ENCODE measurements at regions not wholly inside any gene's neighbourhood (a gene's known extent, or its start where the extent isn't known, plus 50 kb on each side); places are given as distances from the start of the nearest gene placed in this dataset.

DNA sequence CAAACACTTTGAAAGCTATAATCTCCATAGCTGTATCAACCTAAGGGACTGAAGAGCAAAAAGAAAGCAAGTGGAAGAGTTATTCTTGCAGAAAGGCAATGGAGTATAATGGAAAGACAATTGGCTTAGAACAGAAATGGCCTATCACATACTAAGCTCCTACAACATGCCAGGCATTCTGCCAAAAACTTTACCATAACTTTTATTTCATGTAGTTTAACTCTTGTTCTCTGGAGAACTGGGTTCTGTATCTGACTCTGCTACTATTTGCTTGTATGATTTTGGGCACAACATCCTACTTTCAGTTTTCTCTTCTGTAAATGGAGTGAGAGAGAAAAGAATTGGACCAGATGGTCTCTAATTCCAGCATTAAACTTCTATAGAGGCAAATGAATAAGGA is 449.1 kb downstream of the GPATCH2 start:
- Histone ChIP-seq H3K36me3 (no peaks in the 10 kb centered on the region), H3K4me1 (no peaks in the 10 kb centered on the region), H3K4me3 (no peak overlapping the region), H3K9me3 (no peaks in the 10 kb centered on the region), H3K27ac (no peak overlapping the region), H3K27me3 (no peaks in the 10 kb centered on the region)
- in situ Hi-C loops (cut with MboI; ENCODE audit: low sequenced_read_pairs in 4 of 4): no loop called here
- DNase-seq (no peak), ATAC-seq (no peak)
- intact Hi-C loops (cut with DNase I; ENCODE audit: low total_unique reads): no loop called here
- TF ChIP-seq POLR2A (IDR thresholded peaks at IDR 0.05): no peak
- no peak for TF ChIP-seq CTCF (IDR thresholded peaks at IDR 0.05 in 4 of 5, conservative IDR thresholded peaks at IDR 0.05 in 1 of 5)

DNA sequence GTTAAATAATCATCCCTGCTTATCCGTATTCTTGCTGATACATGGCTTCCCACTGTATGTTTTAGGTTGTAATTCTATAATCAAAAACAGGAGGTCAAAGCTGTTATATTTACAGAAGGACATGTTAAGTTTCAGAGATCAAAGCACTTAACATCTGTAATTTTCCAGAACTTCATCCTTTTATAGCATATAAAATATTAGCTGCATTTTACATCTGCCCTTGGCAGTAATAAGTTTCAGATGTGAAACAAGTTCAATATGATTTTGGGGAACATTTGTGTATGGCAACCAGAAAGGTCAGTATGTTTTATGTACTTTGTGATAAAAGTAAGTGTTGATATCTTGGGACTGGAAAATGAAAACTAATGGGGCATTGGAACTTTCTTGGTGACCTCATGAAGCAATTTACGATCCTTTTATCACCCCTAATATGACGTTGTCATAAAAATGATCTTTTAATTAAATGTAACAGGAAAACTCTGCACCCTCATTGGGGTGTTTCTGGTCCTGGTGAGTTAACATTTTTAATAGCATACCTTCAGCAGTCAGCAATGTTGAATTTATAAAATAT is 449.6 kb downstream of the GPATCH2 start:
- no peaks in the 10 kb centered on the region for H3K36me3 ChIP-seq
- in situ Hi-C loops (cut with MboI; ENCODE audit: low sequenced_read_pairs in 4 of 4): no loop called here
- no peak overlapping the region for H3K4me3 ChIP-seq
- no peaks in the 10 kb centered on the region for H3K9me3 ChIP-seq
- no peaks in the 10 kb centered on the region for H3K27me3 ChIP-seq
- H3K4me1 ChIP-seq: no peaks in the 10 kb centered on the region
- TF ChIP-seq CTCF (IDR thresholded peaks at IDR 0.05 in 4 of 5, conservative IDR thresholded peaks at IDR 0.05 in 1 of 5): no peak
- TF ChIP-seq POLR2A (IDR thresholded peaks at IDR 0.05): no peak
- ATAC-seq (no peak), DNase-seq (no peak)
- intact Hi-C loops (cut with DNase I; ENCODE audit: low total_unique reads): no loop called here
- no peak overlapping the region for H3K27ac ChIP-seq

GRCh38 chr1:217180443-217180842 is 450.4 kb downstream of the GPATCH2 start:
- DNase-seq (no peak), ATAC-seq (no peak)
- in situ Hi-C loops (cut with MboI; ENCODE audit: low sequenced_read_pairs in 4 of 4) (no loop called here), intact Hi-C loops (cut with DNase I; ENCODE audit: low total_unique reads) (no loop called here)
- TF ChIP-seq POLR2A (IDR thresholded peaks at IDR 0.05): no peak
- TF ChIP-seq CTCF (IDR thresholded peaks at IDR 0.05 in 4 of 5, conservative IDR thresholded peaks at IDR 0.05 in 1 of 5): no peak
- Histone ChIP-seq H3K27ac (no peak overlapping the region), H3K27me3 (no peaks in the 10 kb centered on the region), H3K4me1 (no peaks in the 10 kb centered on the region), H3K36me3 (no peaks in the 10 kb centered on the region), H3K9me3 (no peaks in the 10 kb centered on the region), H3K4me3 (no peak overlapping the region)

- in situ Hi-C loops (cut with MboI; ENCODE audit: low sequenced_read_pairs in 4 of 4): no loop called here
- no peak for TF ChIP-seq CTCF (IDR thresholded peaks at IDR 0.05 in 4 of 5, conservative IDR thresholded peaks at IDR 0.05 in 1 of 5)
- no peak for TF ChIP-seq POLR2A (IDR thresholded peaks at IDR 0.05)
- no peak for DNase-seq
- no peaks in the 10 kb centered on the region for H3K36me3 ChIP-seq
- no peaks in the 10 kb centered on the region for H3K9me3 ChIP-seq
- intact Hi-C loops (cut with DNase I; ENCODE audit: low total_unique reads): no loop called here
- no peak for ATAC-seq
- no peak overlapping the region for H3K4me3 ChIP-seq
- H3K4me1 ChIP-seq: no peaks in the 10 kb centered on the region
- H3K27me3 ChIP-seq: no peaks in the 10 kb centered on the region
- H3K27ac ChIP-seq: no peak overlapping the region
Measured at GRCh38 chr1:217164403-217164802, 441.2 kb upstream of the ESRRG start.

GRCh38 chr1:217153361-217153760 is 430.1 kb upstream of the ESRRG start:
- no peaks in the 10 kb centered on the region for H3K27me3 ChIP-seq
- H3K36me3 ChIP-seq: no peaks in the 10 kb centered on the region
- H3K9me3 ChIP-seq: no peaks in the 10 kb centered on the region
- no peak overlapping the region for H3K4me3 ChIP-seq
- no peak for DNase-seq
- no peak overlapping the region for H3K27ac ChIP-seq
- ATAC-seq: no peak
- no peaks in the 10 kb centered on the region for H3K4me1 ChIP-seq
- in situ Hi-C loops (cut with MboI; ENCODE audit: low sequenced_read_pairs in 4 of 4) (no loop called here), intact Hi-C loops (cut with DNase I; ENCODE audit: low total_unique reads) (no loop called here)
- TF ChIP-seq CTCF (IDR thresholded peaks at IDR 0.05 in 4 of 5, conservative IDR thresholded peaks at IDR 0.05 in 1 of 5) (no peak), POLR2A (IDR thresholded peaks at IDR 0.05) (no peak)
